ENCODE measurements at regions not wholly inside any gene's neighbourhood (a gene's known extent, or its start where the extent isn't known, plus 50 kb on each side); places are given as distances from the start of the nearest gene placed in this dataset.

DNA sequence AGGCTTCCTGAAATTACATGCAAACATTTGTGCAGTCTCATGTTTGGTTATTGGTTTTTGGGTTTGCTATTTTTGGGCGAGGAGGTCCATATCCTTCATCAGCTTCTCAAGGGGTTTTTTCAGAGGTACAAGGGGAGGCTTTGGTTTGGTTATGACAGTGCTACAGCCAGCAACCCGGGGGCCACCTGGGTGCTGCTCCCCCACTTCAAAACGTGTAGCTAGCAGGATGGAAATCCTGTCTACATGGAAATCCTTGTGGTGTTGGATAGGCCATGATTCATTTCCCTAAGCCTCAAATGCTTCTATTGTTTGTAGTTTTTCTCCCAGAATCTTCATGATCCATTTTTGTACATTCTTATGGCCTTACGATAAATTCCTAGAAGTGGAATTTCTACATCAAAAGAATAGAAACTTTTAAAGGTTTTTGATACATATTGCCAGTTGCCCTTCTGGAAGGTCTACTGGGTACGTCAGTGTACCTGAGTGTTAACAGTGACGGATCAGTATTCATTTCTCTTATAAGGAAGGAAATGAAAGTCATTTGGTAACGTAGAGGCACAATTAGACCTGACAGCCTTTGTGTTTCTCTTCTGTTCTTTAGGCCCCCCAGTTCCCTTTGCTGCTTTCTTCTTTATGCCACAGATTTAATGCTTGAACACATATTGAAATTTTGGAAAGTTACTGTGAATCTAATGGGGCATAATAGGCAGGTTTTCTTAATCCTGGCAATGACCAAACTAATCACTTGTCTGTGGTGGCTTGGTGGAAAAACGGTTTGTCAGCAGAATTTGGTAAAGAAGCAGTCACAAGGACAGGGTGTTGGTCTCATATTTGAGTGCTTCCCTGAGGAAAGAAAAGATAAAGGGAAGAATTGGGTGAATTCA lies 69.7 kb upstream of the ABL1 start:
- WGBS, 2 donors = 68 to 69% methylated on average over 8 of the region's 8 CpGs
- intact Hi-C loops (cut with DNase I; ENCODE audit: low total_unique reads) = loop anchor here (10.0 kb wide), 1 partner anchor 99 kb away; no protein-coding TSS in a partner anchor
- TF ChIP-seq, protein P1, sequence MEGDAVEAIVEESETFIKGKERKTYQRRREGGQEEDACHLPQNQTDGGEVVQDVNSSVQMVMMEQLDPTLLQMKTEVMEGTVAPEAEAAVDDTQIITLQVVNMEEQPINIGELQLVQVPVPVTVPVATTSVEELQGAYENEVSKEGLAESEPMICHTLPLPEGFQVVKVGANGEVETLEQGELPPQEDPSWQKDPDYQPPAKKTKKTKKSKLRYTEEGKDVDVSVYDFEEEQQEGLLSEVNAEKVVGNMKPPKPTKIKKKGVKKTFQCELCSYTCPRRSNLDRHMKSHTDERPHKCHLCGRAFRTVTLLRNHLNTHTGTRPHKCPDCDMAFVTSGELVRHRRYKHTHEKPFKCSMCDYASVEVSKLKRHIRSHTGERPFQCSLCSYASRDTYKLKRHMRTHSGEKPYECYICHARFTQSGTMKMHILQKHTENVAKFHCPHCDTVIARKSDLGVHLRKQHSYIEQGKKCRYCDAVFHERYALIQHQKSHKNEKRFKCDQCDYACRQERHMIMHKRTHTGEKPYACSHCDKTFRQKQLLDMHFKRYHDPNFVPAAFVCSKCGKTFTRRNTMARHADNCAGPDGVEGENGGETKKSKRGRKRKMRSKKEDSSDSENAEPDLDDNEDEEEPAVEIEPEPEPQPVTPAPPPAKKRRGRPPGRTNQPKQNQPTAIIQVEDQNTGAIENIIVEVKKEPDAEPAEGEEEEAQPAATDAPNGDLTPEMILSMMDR (IDR thresholded peaks at IDR 0.05) = no peak
- TF ChIP-seq POLR2A (IDR thresholded peaks at IDR 0.05) = no peak
- peak in 1 of 2 donors; percentile 66 for DNase-seq (ENCODE audit: low spot score in 2 of 2)
- no peak overlapping the region for H3K4me3 ChIP-seq (ENCODE audit: low read depth, poor library complexity, severe bottlenecking)

DNA sequence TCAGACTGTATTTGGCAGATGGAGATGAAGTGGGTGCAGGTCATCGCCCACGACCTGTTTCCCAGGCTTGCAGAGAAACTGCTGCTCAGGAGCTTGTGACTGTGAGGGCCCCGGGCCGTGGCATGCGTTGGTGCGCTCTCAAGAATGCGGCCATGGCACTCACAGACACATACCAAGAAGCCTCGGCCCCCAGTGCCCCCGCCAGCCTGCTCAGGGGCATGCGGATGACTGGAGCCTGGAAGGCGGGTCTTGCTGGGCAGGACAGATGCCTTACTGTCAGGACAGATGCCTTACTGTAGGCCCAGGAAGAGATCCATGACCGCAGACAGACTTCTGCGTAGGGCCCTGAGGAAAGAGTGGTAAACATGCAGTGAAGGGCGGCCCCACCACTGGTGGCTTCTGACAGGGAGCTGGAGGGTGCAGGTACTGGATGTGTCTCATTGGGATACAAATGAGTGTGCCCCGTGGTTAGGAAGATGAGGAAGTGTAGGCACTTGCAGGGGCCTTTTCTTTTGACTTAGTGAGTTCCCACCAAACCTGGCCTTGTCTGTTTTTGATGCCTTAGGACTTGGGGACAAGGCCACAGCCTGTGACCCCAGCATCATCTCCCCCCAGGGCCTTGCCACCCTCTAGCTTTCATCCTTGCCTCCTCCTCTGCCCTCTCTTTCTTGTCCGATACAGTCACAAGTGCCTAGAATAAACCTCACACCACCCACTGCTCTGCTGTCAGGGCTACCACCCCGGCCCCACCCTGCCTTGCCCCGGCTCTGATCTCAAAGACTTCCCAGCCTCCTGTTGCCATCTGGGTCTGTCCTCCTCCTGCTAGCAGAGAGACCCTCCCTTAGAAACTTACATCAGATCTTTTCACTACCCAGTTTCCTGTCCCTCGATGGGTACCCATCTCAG lies 68.8 kb upstream of the ABL1 start:
- no peak overlapping the region for H3K4me3 ChIP-seq (ENCODE audit: low read depth, poor library complexity, severe bottlenecking)
- TF ChIP-seq, protein P1 (IDR thresholded peaks at IDR 0.05) = no peak
- no peak for TF ChIP-seq POLR2A (IDR thresholded peaks at IDR 0.05)
- peak in 1 of 2 donors; percentile 81 for DNase-seq (ENCODE audit: low spot score in 2 of 2)
- 68 to 74% methylated on average over 18 to 19 of the region's 19 CpGs for WGBS, 2 donors
- intact Hi-C loops (cut with DNase I; ENCODE audit: low total_unique reads) = loop anchor here (10.0 kb wide), 1 partner anchor 99 kb away; no protein-coding TSS in a partner anchor

DNA sequence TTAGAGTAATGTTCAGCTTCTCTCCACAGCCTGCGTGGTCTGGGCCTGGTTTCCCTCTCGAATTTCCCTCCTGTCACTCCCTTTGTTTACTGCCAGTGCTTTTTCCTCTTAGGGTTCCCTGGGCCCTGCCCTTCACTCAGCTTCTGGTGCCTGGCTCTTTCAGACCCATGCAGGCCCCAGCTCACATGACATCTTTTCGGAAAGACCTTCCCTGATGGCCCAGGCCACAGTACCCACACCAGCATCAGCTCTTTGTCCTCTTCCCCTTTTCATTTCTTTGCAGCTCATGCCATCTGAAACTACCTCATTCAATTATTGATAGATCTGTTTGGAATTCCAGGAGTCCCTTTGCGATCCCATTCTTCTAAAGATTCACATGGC lies 68.1 kb upstream of the ABL1 start:
- DNase-seq (ENCODE audit: low spot score in 2 of 2) = no peak

DNA sequence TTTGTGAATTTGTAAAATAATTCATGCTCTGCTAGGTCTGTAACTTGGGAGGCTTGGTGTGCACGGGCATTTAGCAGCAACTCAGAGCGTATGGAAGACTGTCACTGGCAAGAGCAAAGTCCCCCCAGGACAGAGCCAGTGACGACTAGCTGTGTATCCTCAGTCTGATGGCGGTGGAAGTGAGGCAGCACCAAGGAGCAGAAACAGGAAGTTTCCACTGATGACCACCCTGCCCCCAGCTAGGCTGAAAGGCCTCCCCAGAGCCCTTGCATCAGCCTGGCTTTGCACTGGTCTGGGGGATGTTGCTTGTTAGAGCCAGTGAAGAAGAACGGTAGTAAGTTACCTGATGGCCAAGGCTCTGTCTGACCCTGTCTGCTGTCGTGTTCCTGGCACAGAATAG lies 66.8 kb upstream of the ABL1 start:
- intact Hi-C loops (cut with DNase I; ENCODE audit: low total_unique reads) = loop anchor here (10.0 kb wide), 1 partner anchor 97 kb away; no protein-coding TSS in a partner anchor
- DNase-seq (ENCODE audit: low spot score in 2 of 2) = no peak
- WGBS, 2 donors = 66 to 71% methylated on average over 6 of the region's 6 CpGs

More for the DNA sequence above, 68.1 kb upstream of the ABL1 start:
- H3K4me3 ChIP-seq (ENCODE audit: low read depth, poor library complexity, severe bottlenecking) = no peak overlapping the region
- 71 to 72% methylated on average over 4 of the region's 4 CpGs for WGBS, 2 donors
- intact Hi-C loops (cut with DNase I; ENCODE audit: low total_unique reads) = loop anchor here (10.0 kb wide), 1 partner anchor 98 kb away; no protein-coding TSS in a partner anchor
- TF ChIP-seq, protein P1 (IDR thresholded peaks at IDR 0.05) = no peak
- no peak for TF ChIP-seq POLR2A (IDR thresholded peaks at IDR 0.05)

DNA sequence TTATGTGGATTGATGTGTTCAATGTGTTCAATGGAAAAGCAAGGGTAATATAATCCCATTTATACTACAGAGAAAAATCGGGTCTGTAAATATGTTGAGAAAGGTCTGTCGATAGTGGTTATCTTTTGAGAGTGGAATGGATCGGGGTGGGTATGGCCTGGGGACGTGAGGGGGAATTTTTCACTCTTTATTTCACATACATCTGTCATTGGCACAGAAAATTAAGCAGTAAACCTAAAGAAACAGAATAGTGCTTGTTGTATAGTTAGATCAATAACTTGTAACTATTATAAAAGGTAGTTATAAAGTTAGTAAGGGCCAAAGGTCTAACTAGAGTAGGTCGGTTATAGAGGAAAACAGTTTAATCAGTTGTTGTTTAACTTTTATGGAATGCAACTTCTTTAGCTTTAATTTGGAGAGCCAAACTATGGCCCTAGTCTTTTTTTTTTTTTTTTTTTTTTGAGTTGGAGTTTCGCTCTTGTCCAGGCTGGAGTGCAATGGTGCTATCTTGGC lies 66.1 kb upstream of the ABL1 start:
- H3K4me3 ChIP-seq (ENCODE audit: low read depth, poor library complexity, severe bottlenecking) = no peak overlapping the region
- WGBS, 2 donors = 84 to 87% methylated on average over 6 of the region's 6 CpGs
- intact Hi-C loops (cut with DNase I; ENCODE audit: low total_unique reads) = loop anchor here (10.0 kb wide), 1 partner anchor 96 kb away; no protein-coding TSS in a partner anchor
- TF ChIP-seq, protein P1 (IDR thresholded peaks at IDR 0.05) = no peak
- no peak for TF ChIP-seq POLR2A (IDR thresholded peaks at IDR 0.05)
- DNase-seq (ENCODE audit: low spot score in 2 of 2) = no peak

More for the DNA sequence above, 66.8 kb upstream of the ABL1 start:
- TF ChIP-seq, protein P1 (IDR thresholded peaks at IDR 0.05) = no peak
- no peak for TF ChIP-seq POLR2A (IDR thresholded peaks at IDR 0.05)
- H3K4me3 ChIP-seq (ENCODE audit: low read depth, poor library complexity, severe bottlenecking) = no peak overlapping the region

Measured in lower leg skin (tissue), 4 donors.